Neuronal stem cell (in vitro differentiated cells): ENCODE measurements at regions not wholly inside any gene's neighbourhood (a gene's known extent, or its start where the extent isn't known, plus 50 kb on each side); places are given as distances from the start of the nearest gene placed in this dataset.

ENCODE experiments used
- DNase-seq: peaks from one replicate; pipeline ENCODE4 v3.0.0-alpha.2; 2013; ENCODE audit warnings: low spot score
- H2AFZ ChIP-seq: one replicate; pipeline ENCODE4 v1.6.1; 2013; ENCODE audit warnings: mild to moderate bottlenecking, low read length, inconsistent platforms
- H2AK5ac ChIP-seq: 2 replicates; pipeline ENCODE4 v1.6.1; 2013; ENCODE audit warnings: low read depth, mild to moderate bottlenecking, inconsistent platforms, low read length, moderate library complexity, mixed read lengths
- H2BK120ac ChIP-seq: 2 replicates; pipeline ENCODE4 v1.6.1; 2013; ENCODE audit warnings: low read depth, mild to moderate bottlenecking, inconsistent platforms, low read length, moderate library complexity, mixed read lengths
- H2BK12ac ChIP-seq: one replicate; pipeline ENCODE4 v1.6.1; 2013; ENCODE audit warnings: low read length, inconsistent platforms
- H2BK15ac ChIP-seq: 2 replicates; pipeline ENCODE4 v1.6.1; 2013; ENCODE audit warnings: mild to moderate bottlenecking, low read length, inconsistent platforms, mixed read lengths
- H2BK5ac ChIP-seq: one replicate; pipeline ENCODE4 v1.6.1; 2013; ENCODE audit warnings: inconsistent platforms, mild to moderate bottlenecking, low read length, moderate library complexity
- H3K14ac ChIP-seq: one replicate; pipeline ENCODE4 v1.6.1; 2013; ENCODE audit warnings: low read length, inconsistent platforms
- H3K18ac ChIP-seq: 2 replicates; pipeline ENCODE4 v1.6.1; 2013; ENCODE audit warnings: low read length, inconsistent platforms
- H3K23ac ChIP-seq: 2 replicates; pipeline ENCODE4 v1.6.1; 2013; ENCODE audit warnings: low read depth, mild to moderate bottlenecking, mixed read lengths, low read length, inconsistent platforms; ENCODE audit not compliant: poor library complexity
- H3K27ac ChIP-seq: replicated peaks from 3 replicates; pipeline ENCODE4 v1.5.1; 2013; ENCODE audit warnings: low read length, inconsistent platforms
- H3K27me3 ChIP-seq, 3 experiments: 2 replicates each; pipeline ENCODE4 v1.6.1; 2013; ENCODE audit warnings: low read length in 3 of 3, mild to moderate bottlenecking in 2 of 3, inconsistent platforms in 1 of 3, low read depth in 1 of 3, mixed read lengths in 1 of 3, moderate library complexity in 1 of 3; ENCODE audit not compliant: control insufficient read depth in 3 of 3, insufficient read depth in 3 of 3
- H3K36me3 ChIP-seq, 2 donors: replicated peaks in 1 of 2; 2 replicates each; pipeline ENCODE4 v1.6.1; 2013; ENCODE audit warnings: low read length in 2 of 2; ENCODE audit not compliant: control insufficient read depth in 2 of 2, insufficient read depth in 2 of 2
- H3K4ac ChIP-seq: 2 replicates; pipeline ENCODE4 v1.6.1; 2013; ENCODE audit warnings: inconsistent platforms, mild to moderate bottlenecking, low read length, moderate library complexity
- H3K4me1 ChIP-seq, 2 donors: 1 replicate in 1 of 2; 2 replicates in 1 of 2; pipeline ENCODE4 v1.6.1; 2013; ENCODE audit warnings: low read length in 2 of 2, low read depth in 1 of 2; ENCODE audit not compliant: control insufficient read depth in 2 of 2, insufficient read depth in 1 of 2
- H3K4me2 ChIP-seq: one replicate; pipeline ENCODE4 v1.6.1; 2013; ENCODE audit warnings: mild to moderate bottlenecking, low read length, inconsistent platforms; ENCODE audit not compliant: insufficient read depth, poor library complexity, severe bottlenecking
- H3K4me3 ChIP-seq, 2 donors: 2 replicates each; pipeline ENCODE4 v1.5.1; 2013; ENCODE audit warnings: low read length in 2 of 2, mild to moderate bottlenecking in 2 of 2, inconsistent platforms in 1 of 2, moderate library complexity in 1 of 2
- H3K79me1 ChIP-seq: one replicate; pipeline ENCODE4 v1.6.1; 2013; ENCODE audit warnings: low read depth, mild to moderate bottlenecking, inconsistent platforms, low read length, moderate library complexity
- H3K9ac ChIP-seq: one replicate; pipeline ENCODE4 v1.6.1; 2013; ENCODE audit warnings: mild to moderate bottlenecking, low read depth, low read length, inconsistent platforms; ENCODE audit not compliant: poor library complexity
- H3K9me3 ChIP-seq, 2 donors: replicated peaks in 1 of 2; 2 replicates each; pipeline versions ENCODE3 to v1.6.1; 2013; ENCODE audit warnings: low read length in 2 of 2, mild to moderate bottlenecking in 2 of 2, inconsistent platforms in 1 of 2, low read depth in 1 of 2, mixed read lengths in 1 of 2, moderate library complexity in 1 of 2; ENCODE audit not compliant: control insufficient read depth in 2 of 2, insufficient read depth in 1 of 2
- H4K8ac ChIP-seq: one replicate; pipeline ENCODE4 v1.6.1; 2013; ENCODE audit warnings: low read depth, mild to moderate bottlenecking, inconsistent platforms, low read length, moderate library complexity
- H4K91ac ChIP-seq: one replicate; pipeline ENCODE4 v1.6.1; 2013; ENCODE audit warnings: low read length, low read depth, mild to moderate bottlenecking, inconsistent platforms; ENCODE audit not compliant: poor library complexity
- WGBS, 2 donors: extraction: QIAGEN DNeasy Blood & Tissue Kit; methylation state at CpG; one replicate each; pipeline ENCODE4 v1.1.7; 2013; ENCODE audit warnings: missing lambda C conversion rate in 2 of 2, mixed read lengths in 1 of 2; ENCODE audit not compliant: insufficient read length in 2 of 2, insufficient replicate concordance in 1 of 2; ENCODE audit errors: extremely low coverage in 2 of 2; 5-methylcytosine and 5-hydroxymethylcytosine counted together

DNA sequence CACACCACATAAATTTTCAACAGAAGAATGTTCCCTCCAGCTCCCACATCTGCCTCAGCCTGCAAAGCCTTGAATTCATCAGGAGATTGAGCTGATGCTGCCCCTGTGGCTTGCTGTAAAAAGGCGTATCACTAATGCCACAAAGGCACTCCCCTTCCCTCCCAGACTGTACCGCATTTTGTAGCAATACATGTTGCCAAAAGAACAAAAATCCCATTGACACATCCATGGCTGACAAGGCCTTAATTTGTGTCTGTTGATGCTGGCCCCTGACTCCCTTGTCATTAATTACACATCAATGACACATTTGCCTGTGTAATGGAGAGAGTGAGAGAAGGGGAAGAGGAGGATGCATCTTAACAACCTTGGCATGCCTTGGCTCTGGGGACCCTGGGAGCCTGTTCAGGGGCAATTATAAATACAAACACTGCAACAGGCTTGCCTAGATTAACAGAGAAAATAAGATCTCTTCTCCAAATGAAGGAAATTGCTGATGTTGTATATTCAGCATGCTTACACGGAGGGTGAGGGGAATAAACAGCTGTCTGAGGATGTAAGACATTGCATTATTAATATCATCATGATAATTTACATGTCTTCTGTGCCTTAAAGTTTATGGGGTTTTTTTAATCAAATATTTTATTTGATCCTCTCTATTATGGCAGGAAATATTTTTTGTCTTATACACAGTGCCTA, 264.0 kb downstream of the SUCLG1 start:
- no peak overlapping the region for H2BK120ac ChIP-seq
- H3K4me3 ChIP-seq = no peak overlapping the region

DNA sequence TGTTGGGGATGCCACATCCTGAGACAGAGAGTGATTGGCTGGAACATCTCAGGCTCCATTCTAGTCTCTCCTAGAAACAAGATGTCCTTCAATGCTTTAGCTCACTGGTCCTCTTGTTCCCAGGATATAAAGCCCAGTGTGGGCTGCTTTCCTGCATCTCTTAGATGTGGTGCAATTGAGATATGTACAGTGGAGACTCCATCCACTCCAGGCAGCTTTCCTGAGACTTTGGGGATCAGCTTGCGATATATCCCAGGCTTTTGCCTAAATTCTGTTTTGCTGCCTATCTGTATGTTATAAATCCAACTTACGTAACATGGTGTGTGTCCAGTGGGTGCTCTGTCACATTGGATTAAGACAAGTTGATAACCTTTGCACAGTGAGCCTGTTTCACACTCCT, 264.9 kb downstream of the SUCLG1 start:
- Histone ChIP-seq H3K27me3 (no peaks in the 10 kb centered on the region), H3K27ac (no peak overlapping the region)

More for the DNA sequence above, 264.0 kb downstream of the SUCLG1 start:
- H3K9me3 ChIP-seq = no peaks in the 10 kb centered on the region
- peaks cover 0 to 3% of the 10 kb centered on the region in 2 donors for H3K4me1 ChIP-seq
- no peak overlapping the region for H2AK5ac ChIP-seq
- H3K14ac ChIP-seq = no peak overlapping the region
- no peak overlapping the region for H3K18ac ChIP-seq
- no peaks in the 10 kb centered on the region for H3K79me1 ChIP-seq
- H2BK12ac ChIP-seq = no peak overlapping the region
- H3K9ac ChIP-seq = no peak overlapping the region
- H3K27ac ChIP-seq = no peak overlapping the region
- H2BK5ac ChIP-seq = no peak overlapping the region
- WGBS, 2 donors = no CpG with 5 or more reads among the region's 3 CpGs
- H3K4ac ChIP-seq = no peak overlapping the region
- no peak overlapping the region for H2BK15ac ChIP-seq
- H3K23ac ChIP-seq = no peak overlapping the region
- no peaks in the 10 kb centered on the region for H3K27me3 ChIP-seq
- no peak overlapping the region for H2AFZ ChIP-seq
- H3K36me3 ChIP-seq = no peaks in the 10 kb centered on the region
- DNase-seq = no peak
- H4K8ac ChIP-seq = no peak overlapping the region
- H4K91ac ChIP-seq = no peak overlapping the region
- H3K4me2 ChIP-seq = no peak overlapping the region

DNA sequence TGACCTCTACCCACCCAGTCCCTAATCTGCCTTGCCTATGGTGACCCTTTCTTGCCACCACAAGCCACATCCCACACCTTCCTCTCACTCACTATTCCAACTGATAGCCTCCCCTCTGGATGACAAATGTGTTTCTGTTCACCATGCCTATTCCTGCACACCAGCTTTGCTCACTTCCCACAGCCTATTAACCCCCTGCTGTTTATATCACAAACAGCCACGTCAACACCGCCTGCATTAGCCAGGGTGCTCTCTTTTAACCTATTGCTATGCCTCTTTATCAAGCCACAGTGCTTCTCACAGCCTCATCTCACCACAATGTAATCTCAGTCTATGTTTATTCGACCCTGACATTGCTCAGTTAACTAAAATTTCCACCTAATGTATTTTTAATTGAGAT, 271.8 kb downstream of the SUCLG1 start:
- Histone ChIP-seq H2BK15ac (no peak overlapping the region), H2AFZ (no peak overlapping the region), H2BK5ac (no peak overlapping the region), H3K9ac (no peak overlapping the region), H3K9me3 (no peaks in the 10 kb centered on the region), H3K4me2 (no peak overlapping the region), H3K4me3 (no peak overlapping the region), H4K8ac (no peak overlapping the region), H3K27me3 (no peaks in the 10 kb centered on the region), H3K14ac (no peak overlapping the region), H3K4me1 (no peaks in the 10 kb centered on the region), H2AK5ac (no peak overlapping the region), H2BK12ac (no peak overlapping the region), H4K91ac (no peak overlapping the region), H3K27ac (no peak overlapping the region), H2BK120ac (no peak overlapping the region), H3K4ac (no peak overlapping the region), H3K23ac (no peak overlapping the region), H3K79me1 (no peaks in the 10 kb centered on the region), H3K18ac (no peak overlapping the region), H3K36me3 (no peaks in the 10 kb centered on the region)
- no peak for DNase-seq
- WGBS, 2 donors = no CpG with 5 or more reads among the region's 3 CpGs

More for the DNA sequence above, 264.9 kb downstream of the SUCLG1 start:
- Histone ChIP-seq H2BK5ac (no peak overlapping the region), H2BK120ac (no peak overlapping the region), H2AK5ac (no peak overlapping the region), H3K4ac (no peak overlapping the region), H3K4me3 (no peak overlapping the region), H3K36me3 (no peaks in the 10 kb centered on the region), H4K8ac (no peak overlapping the region), H2BK15ac (no peak overlapping the region), H2AFZ (no peak overlapping the region), H3K4me1 (peaks cover 0 to 3% of the 10 kb centered on the region in 2 donors), H3K18ac (no peak overlapping the region), H4K91ac (no peak overlapping the region), H3K9ac (no peak overlapping the region), H3K23ac (no peak overlapping the region), H2BK12ac (no peak overlapping the region), H3K79me1 (no peaks in the 10 kb centered on the region), H3K9me3 (no peaks in the 10 kb centered on the region), H3K4me2 (no peak overlapping the region), H3K14ac (no peak overlapping the region)
- DNase-seq = no peak
- no CpG with 5 or more reads among the region's 2 CpGs for WGBS, 2 donors

DNA sequence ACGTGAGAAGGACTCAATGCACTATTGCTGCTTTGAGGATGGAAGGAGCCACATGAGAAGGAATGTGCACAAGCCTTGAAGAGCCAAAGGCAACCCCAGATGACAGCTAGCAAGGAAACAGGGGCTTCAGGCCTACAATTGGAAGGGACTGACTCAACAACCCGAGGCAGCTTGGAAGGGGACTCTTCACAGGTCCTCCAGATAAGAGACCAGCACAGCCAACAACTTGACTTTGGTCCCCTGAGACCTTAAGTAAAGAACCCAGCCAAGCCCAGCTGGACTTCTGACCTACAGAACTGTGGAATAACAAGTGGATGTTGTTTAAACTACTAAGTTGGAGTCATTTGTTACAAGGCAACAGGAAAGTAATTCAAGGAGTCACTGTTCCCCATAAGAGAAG, 277.2 kb downstream of the SUCLG1 start:
- Histone ChIP-seq H3K4me2 (no peak overlapping the region), H2BK15ac (no peak overlapping the region), H2AK5ac (no peak overlapping the region), H4K8ac (no peak overlapping the region), H3K23ac (no peak overlapping the region), H3K9ac (no peak overlapping the region), H3K36me3 (no peaks in the 10 kb centered on the region), H2BK12ac (no peak overlapping the region), H4K91ac (no peak overlapping the region), H3K4ac (no peak overlapping the region), H2AFZ (no peak overlapping the region), H3K27ac (no peak overlapping the region), H2BK5ac (no peak overlapping the region), H2BK120ac (no peak overlapping the region), H3K9me3 (no peaks in the 10 kb centered on the region), H3K18ac (no peak overlapping the region), H3K79me1 (no peaks in the 10 kb centered on the region), H3K4me1 (peaks cover 0 to 2% of the 10 kb centered on the region in 2 donors), H3K14ac (no peak overlapping the region), H3K27me3 (no peaks in the 10 kb centered on the region), H3K4me3 (no peak overlapping the region)
- no peak for DNase-seq
- WGBS, 2 donors = no CpG with 5 or more reads among the region's 2 CpGs
